ENCODE measurements at regions not wholly inside any gene's neighbourhood (a gene's known extent, or its start where the extent isn't known, plus 50 kb on each side); places are given as distances from the start of the nearest gene placed in this dataset.

GRCh38 chrX:9189286-9189685, 155.4 kb upstream of the FAM9B start:
- no TSS peak for BruUV-seq (replicated peaks)

More at GRCh38 chrX:9189286-9189685, 155.4 kb upstream of the FAM9B start:
- no peak overlapping the region for H4K5ac ChIP-seq (ENCODE audit: low read depth, low read length)
- no peaks in the 10 kb centered on the region for H3K36me3 ChIP-seq (ENCODE audit: control insufficient read depth, insufficient read depth, low read length)
- no peak overlapping the region; the same call in 1 of the 2 replicates for H2BK20ac ChIP-seq (ENCODE audit: low read depth, low read length)
- no peak overlapping the region for H3K18ac ChIP-seq (ENCODE audit: low read depth, low read length)
- no peaks in the 10 kb centered on the region for H3K4me1 ChIP-seq (ENCODE audit: control insufficient read depth, insufficient read depth, low read length)
- TF ChIP-seq MXI1 (IDR thresholded peaks at IDR 0.05; ENCODE audit: borderline replicate concordance, low read depth, low read length): no peak
- no peak for TF ChIP-seq RAD21 (IDR thresholded peaks at IDR 0.05; ENCODE audit: low read length)
- TF ChIP-seq BHLHE40 (IDR thresholded peaks at IDR 0.05; ENCODE audit: low read depth, low read length): no peak
- TF ChIP-seq CTCF (conservative IDR thresholded peaks at IDR 0.05; ENCODE audit: low read depth, low read length): no peak
- TF ChIP-seq FOS (IDR thresholded peaks at IDR 0.05; ENCODE audit: low read depth, low read length): no peak
- TF ChIP-seq POLR2A (IDR thresholded peaks at IDR 0.05; ENCODE audit: low read depth, low read length): no peak
- TF ChIP-seq ELK1 (IDR thresholded peaks at IDR 0.05; ENCODE audit: borderline replicate concordance, low read depth, low read length): no peak
- no peak for TF ChIP-seq CEBPB (IDR thresholded peaks at IDR 0.05; ENCODE audit: low read depth, low read length)
- TF ChIP-seq SMC3 (IDR thresholded peaks at IDR 0.05; ENCODE audit: low read depth, low read length): no peak
- no peak for TF ChIP-seq MAFK (IDR thresholded peaks at IDR 0.05; ENCODE audit: low read depth, low read length)
- TF ChIP-seq NFE2L2 (IDR thresholded peaks at IDR 0.05; ENCODE audit: low read depth, low read length): no peak
- no peaks in the 10 kb centered on the region for H3K79me1 ChIP-seq (ENCODE audit: low read depth in 1 of 2, low read length in 2 of 2)
- dilution Hi-C loops (cut with HindIII; ENCODE audit: low sequenced_read_pairs, unreplicated experiment): no loop called here
- H3K56ac ChIP-seq (ENCODE audit: extremely low read depth, insufficient read depth, low read length): no peak overlapping the region
- no peak for DNase-seq
- H3K27me3 ChIP-seq (ENCODE audit: control insufficient read depth, insufficient read depth, low read length): no peaks in the 10 kb centered on the region
- no peak overlapping the region for H2AK5ac ChIP-seq (ENCODE audit: low read depth, low read length)
- intact Hi-C loops (cut with micrococcal nuclease): no loop called here
- no peak overlapping the region for H3K4me2 ChIP-seq (ENCODE audit: low read depth, low read length)
- no peak overlapping the region for H2BK120ac ChIP-seq (ENCODE audit: low read depth, low read length)
- no peak overlapping the region for H3K9ac ChIP-seq (ENCODE audit: low read depth, low read length)
- no peak overlapping the region for H3K27ac ChIP-seq (ENCODE audit: insufficient read depth, low read length)
- H4K20me1 ChIP-seq (ENCODE audit: insufficient read depth, low read length): no peaks in the 10 kb centered on the region
- no peak overlapping the region for H3K4ac ChIP-seq (ENCODE audit: low read depth, low read length)
- in situ Hi-C loops (cut with MboI; ENCODE audit: low sequenced_read_pairs): no loop called here
- H2AFZ ChIP-seq (replicated peaks; ENCODE audit: low read length, poor library complexity): peak overlapping the region; percentile 37
- no peak overlapping the region for H2AK9ac ChIP-seq (replicated peaks; ENCODE audit: low read depth, low read length, poor library complexity)
- CTCF ChIA-PET: no interaction called here
- H2BK5ac ChIP-seq (ENCODE audit: low read depth, low read length, poor library complexity, severe bottlenecking): no peak overlapping the region
- H2BK15ac ChIP-seq (ENCODE audit: low read depth, low read length): no peak overlapping the region
- H3K9me3 ChIP-seq (ENCODE audit: control insufficient read depth, insufficient read depth, low read length): no peaks in the 10 kb centered on the region
- H3K23ac ChIP-seq (ENCODE audit: low read depth, low read length): no peak overlapping the region
- H3K9me1 ChIP-seq (ENCODE audit: insufficient read depth, low read length): 0 out of 2 replicates have a peak, but pooled peaks cover 4% of the 10 kb centered on the region
- H4K91ac ChIP-seq (ENCODE audit: insufficient read depth, low read depth, low read length): no peak overlapping the region
- ATAC-seq (ENCODE audit: low read depth): no peak
- POLR2A ChIA-PET (ENCODE audit: unreplicated experiment): no interaction called here
- H4K8ac ChIP-seq (ENCODE audit: low read depth in 2 of 2, low read length in 2 of 2): no peak overlapping the region
- H3K14ac ChIP-seq (replicated peaks; ENCODE audit: low read depth, low read length): no peak overlapping the region; the same call in 1 of the 2 replicates
- WGBS, 2 experiments (ENCODE audit: extremely low coverage in 2 of 2, insufficient read length in 1 of 2): no CpG with 5 or more reads among the region's 9 CpGs
- no peak overlapping the region for H3K4me3 ChIP-seq (ENCODE audit: insufficient read depth, low read depth, low read length)

All from IMR-90 (cell line).